Right ventricle myocardium superior (tissue), 1 donor: ENCODE measurements at regions not wholly inside any gene's neighbourhood (a gene's known extent, or its start where the extent isn't known, plus 50 kb on each side); places are given as distances from the start of the nearest gene placed in this dataset.
"Not testable (repeated sequence)": the region's sequence is repeated elsewhere in the genome, so short reads cannot be mapped to it uniquely, and the experiment has no call there.

Source experiments
- ATAC-seq: fragments of 200-7000 bp; cut with Tn5 transposase; one replicate; pipeline ENCODE4 v1.9.1; 2020; ENCODE audit warnings: mild to moderate bottlenecking; ENCODE audit not compliant: poor library complexity
- DNase-seq: peaks from one replicate; pipeline ENCODE4 v3.0.0-alpha.2; 2020
- intact Hi-C: fragments of 100-400 bp; cut with DNase I; formaldehyde crosslinking; loops from one replicate; pipeline ENCODE4 v1.11.2; 2022
- donor health status: DM: no; HTN: yes; CAD: no; lungs with severe emphysema.

GRCh38 chr12:87511371-87511770, 517.8 kb downstream of the C12orf50 start:
- intact Hi-C loops, result no loop called here
- ATAC-seq, result no peak
- no peak for DNase-seq

- DNase-seq (no peak), ATAC-seq (no peak)
- intact Hi-C loops, result no loop called here
Measured at GRCh38 chr12:87509237-87509820, 519.9 kb downstream of the C12orf50 start.

GRCh38 chr12:87491598-87491997, 537.6 kb downstream of the C12orf50 start:
- intact Hi-C loops, result no loop called here
- no peak for ATAC-seq
- no peak for DNase-seq

- DNase-seq (no peak), ATAC-seq (no peak)
- intact Hi-C loops, result no loop called here
Measured at GRCh38 chr12:87491089-87491488, 538.1 kb downstream of the C12orf50 start.

- DNase-seq (no peak), ATAC-seq (no peak)
- intact Hi-C loops, result no loop called here
Measured at GRCh38 chr12:87469295-87469694, 559.9 kb downstream of the C12orf50 start.

GRCh38 chr12:87467936-87468335, 561.3 kb downstream of the C12orf50 start:
- intact Hi-C loops, result no loop called here
- ATAC-seq (no peak), DNase-seq (no peak)

GRCh38 chr12:87464565-87464964, 564.6 kb downstream of the C12orf50 start:
- ATAC-seq, result no peak
- intact Hi-C loops, result no loop called here
- no peak for DNase-seq

- ATAC-seq (no peak), DNase-seq (no peak)
- intact Hi-C loops, result no loop called here
Measured at GRCh38 chr12:87444039-87444438, 585.2 kb downstream of the C12orf50 start.

GRCh38 chr12:87441511-87441910, 587.7 kb downstream of the C12orf50 start:
- DNase-seq, result no peak
- intact Hi-C loops, result no loop called here
- no peak for ATAC-seq

- ATAC-seq, result no peak
- no peak for DNase-seq
- intact Hi-C loops, result no loop called here
Measured at GRCh38 chr12:87439990-87440827, 589.0 kb downstream of the C12orf50 start.

GRCh38 chr12:87430444-87430843, 598.8 kb downstream of the C12orf50 start:
- ATAC-seq (no peak), DNase-seq (no peak)
- intact Hi-C loops, result no loop called here

- intact Hi-C loops, result no loop called here
- no peak for DNase-seq
- no peak for ATAC-seq
Measured at GRCh38 chr12:87428701-87429277, 600.4 kb downstream of the C12orf50 start.

- DNase-seq, result no peak
- ATAC-seq, result no peak
- intact Hi-C loops, result no loop called here
Measured at GRCh38 chr12:87427770-87428169, 601.4 kb downstream of the C12orf50 start.

GRCh38 chr12:87425942-87426554, 603.2 kb downstream of the C12orf50 start:
- intact Hi-C loops, result no loop called here
- ATAC-seq (no peak), DNase-seq (no peak)

GRCh38 chr12:87421233-87421632, 608.0 kb downstream of the C12orf50 start:
- ATAC-seq, intact Hi-C loops, DNase-seq: not testable (repeated sequence)

- DNase-seq (no peak), ATAC-seq (no peak)
- intact Hi-C loops, result no loop called here
Measured at GRCh38 chr12:87413784-87414183, 615.4 kb downstream of the C12orf50 start.

GRCh38 chr12:87406926-87407325, 622.3 kb downstream of the C12orf50 start:
- DNase-seq, result no peak
- no peak for ATAC-seq
- intact Hi-C loops, result no loop called here

GRCh38 chr12:87405918-87406317, 623.3 kb downstream of the C12orf50 start:
- no peak for DNase-seq
- intact Hi-C loops, result no loop called here
- ATAC-seq, result no peak

GRCh38 chr12:87394168-87394567, 635.0 kb downstream of the C12orf50 start:
- DNase-seq, intact Hi-C loops, ATAC-seq: not testable (repeated sequence)

GRCh38 chr12:87388376-87388775, 640.8 kb downstream of the C12orf50 start:
- intact Hi-C loops, result no loop called here
- DNase-seq (no peak), ATAC-seq (no peak)
